CD4-positive, alpha-beta T cell (primary cell): ENCODE measurements at regions not wholly inside any gene's neighbourhood (a gene's known extent, or its start where the extent isn't known, plus 50 kb on each side); places are given as distances from the start of the nearest gene placed in this dataset.

Experiments
- ATAC-seq: fragments of 200-7000 bp; cut with Tn5 transposase; one replicate; pipeline ENCODE4 v1.10.0; 2022; ENCODE audit warnings: mild to moderate bottlenecking; ENCODE audit not compliant: poor library complexity
- CTCF ChIA-PET: fragments of 350-600 bp; sonication (Branson Sonifier 250); formaldehyde crosslinking; loops from one replicate; lab custom pipeline; 2021; ENCODE audit warnings: antibody characterized with exemption, inconsistent platforms; lab: Charles Lee
- POLR2A ChIA-PET: fragments of 350-600 bp; sonication (Branson Sonifier 250); formaldehyde crosslinking; loops from one replicate; lab custom pipeline; 2021; ENCODE audit warnings: antibody characterized with exemption, inconsistent platforms; lab: Charles Lee
- DNase-seq, 14 experiments: peaks; one replicate each; pipeline ENCODE4 v3.0.0-alpha.2; 2013 to 2020; ENCODE audit warnings: mixed read lengths in 2 of 14
- H3K27ac ChIP-seq, 2 donors: one replicate each; pipeline versions ENCODE4 v1.5.1 to v1.7.0; 2013; ENCODE audit warnings: low read length in 2 of 2, low read depth in 1 of 2, mild to moderate bottlenecking in 1 of 2
- H3K27me3 ChIP-seq, 2 experiments: 1 replicate in 1 of 2; 2 replicates in 1 of 2; pipeline versions ENCODE4 v1.6.1 to v1.7.0; 2013; ENCODE audit warnings: low read length in 2 of 2, control low read depth in 1 of 2, mild to moderate bottlenecking in 1 of 2, moderate library complexity in 1 of 2; ENCODE audit not compliant: insufficient read depth in 2 of 2, control insufficient read depth in 1 of 2
- H3K36me3 ChIP-seq: one replicate; pipeline ENCODE4 v1.6.1; 2013; ENCODE audit warnings: low read length, control low read depth; ENCODE audit not compliant: insufficient read depth
- H3K4me1 ChIP-seq: one replicate; pipeline ENCODE4 v1.6.1; 2013; ENCODE audit warnings: low read length, control low read depth; ENCODE audit not compliant: insufficient read depth
- H3K4me3 ChIP-seq: one replicate; pipeline ENCODE4 v1.5.1; 2013; ENCODE audit warnings: mild to moderate bottlenecking, low read length, moderate library complexity
- H3K9me3 ChIP-seq, 2 experiments: 1 replicate in 1 of 2; 2 replicates in 1 of 2; pipeline versions ENCODE4 v1.6.1 to v1.7.0; 2013; ENCODE audit warnings: low read length in 2 of 2, mild to moderate bottlenecking in 2 of 2, control low read depth in 1 of 2, moderate library complexity in 1 of 2; ENCODE audit not compliant: control insufficient read depth in 1 of 2, insufficient read depth in 1 of 2
- H3K27ac Mint-ChIP-seq: one replicate; pipeline ENCODE4 v1.8.0; 2020; ENCODE audit warnings: mixed read lengths
- H3K27me3 Mint-ChIP-seq: one replicate; pipeline ENCODE4 v1.8.0; 2021; ENCODE audit warnings: mixed read lengths
- H3K36me3 Mint-ChIP-seq: one replicate; pipeline ENCODE4 v1.8.0; 2021; ENCODE audit warnings: low read depth, mixed read lengths
- H3K4me1 Mint-ChIP-seq: one replicate; pipeline ENCODE4 v1.8.0; 2021; ENCODE audit warnings: low read depth, mixed read lengths
- H3K4me3 Mint-ChIP-seq: one replicate; pipeline ENCODE4 v1.8.0; 2020; ENCODE audit warnings: mild to moderate bottlenecking, mixed read lengths
- H3K9me3 Mint-ChIP-seq: one replicate; pipeline ENCODE4 v1.8.0; 2020; ENCODE audit warnings: mixed read lengths
- CTCF ChIP-seq: fragments of 200-600 bp; IDR thresholded peaks from one replicate; pipeline ENCODE4 v1.8.0; 2022; ENCODE audit warnings: antibody characterized with exemption, mild to moderate bottlenecking
- intact Hi-C, 2 experiments: fragments of 100-400 bp; cut with DNase I in 1 of 2; cut with micrococcal nuclease in 1 of 2; formaldehyde crosslinking; loops; one replicate each; pipeline versions ENCODE4 v1.15.1 to v1.9.0; 2023 to 2025; cut with DNase I, micrococcal nuclease

GRCh38 chr16:66143415-66143814, 223.1 kb upstream of the CDH5 start:
- Mint-ChIP-seq H3K4me1 (no peaks in the 10 kb centered on the region), H3K9me3 (no peaks in the 10 kb centered on the region), H3K27ac (no peak overlapping the region), H3K4me3 (no peak overlapping the region), H3K36me3 (no peaks in the 10 kb centered on the region), H3K27me3 (peaks cover 26% of the 10 kb centered on the region)
- ATAC-seq (no peak), DNase-seq (no peak)
- ChIA-PET POLR2A (no interaction called here), CTCF (no interaction called here)
- no peak for TF ChIP-seq CTCF
- no peaks in the 10 kb centered on the region for H3K36me3 ChIP-seq
- H3K4me1 ChIP-seq: no peaks in the 10 kb centered on the region
- H3K27me3 ChIP-seq: no peaks in the 10 kb centered on the region
- no peaks in the 10 kb centered on the region for H3K9me3 ChIP-seq
- H3K27ac ChIP-seq: no peak overlapping the region
- intact Hi-C loops: no loop called here
- no peak overlapping the region for H3K4me3 ChIP-seq

GRCh38 chr16:66141885-66142284, 224.6 kb upstream of the CDH5 start:
- DNase-seq (no peak), ATAC-seq (no peak)
- Histone ChIP-seq H3K4me3 (no peak overlapping the region), H3K9me3 (no peaks in the 10 kb centered on the region), H3K27ac (no peak overlapping the region), H3K4me1 (no peaks in the 10 kb centered on the region), H3K36me3 (no peaks in the 10 kb centered on the region), H3K27me3 (no peaks in the 10 kb centered on the region)
- intact Hi-C loops: no loop called here
- Mint-ChIP-seq H3K27ac (no peak overlapping the region), H3K36me3 (no peaks in the 10 kb centered on the region), H3K27me3 (peaks cover 23% of the 10 kb centered on the region), H3K9me3 (no peaks in the 10 kb centered on the region), H3K4me1 (no peaks in the 10 kb centered on the region), H3K4me3 (no peak overlapping the region)
- POLR2A ChIA-PET: no interaction called here
- CTCF ChIA-PET: no interaction called here
- TF ChIP-seq CTCF: no peak

GRCh38 chr16:66137853-66138252, 228.6 kb upstream of the CDH5 start:
- intact Hi-C loops: no loop called here
- peaks cover 32% of the 10 kb centered on the region for H3K27me3 Mint-ChIP-seq
- no peaks in the 10 kb centered on the region for H3K4me1 ChIP-seq
- no peaks in the 10 kb centered on the region for H3K27me3 ChIP-seq
- H3K9me3 ChIP-seq: no peaks in the 10 kb centered on the region
- no peaks in the 10 kb centered on the region for H3K36me3 ChIP-seq
- H3K36me3 Mint-ChIP-seq: no peaks in the 10 kb centered on the region
- no peak for TF ChIP-seq CTCF
- ATAC-seq (no peak), DNase-seq (no peak)
- POLR2A ChIA-PET: no interaction called here
- no peak overlapping the region for H3K4me3 Mint-ChIP-seq
- CTCF ChIA-PET: no interaction called here
- no peaks in the 10 kb centered on the region for H3K9me3 Mint-ChIP-seq
- H3K4me1 Mint-ChIP-seq: no peaks in the 10 kb centered on the region
- H3K27ac ChIP-seq: no peak overlapping the region
- H3K4me3 ChIP-seq: no peak overlapping the region
- H3K27ac Mint-ChIP-seq: no peak overlapping the region
